Spleen (tissue), 11 donors: ENCODE measurements at regions not wholly inside any gene's neighbourhood (a gene's known extent, or its start where the extent isn't known, plus 50 kb on each side); places are given as distances from the start of the nearest gene placed in this dataset.
"Not testable (repeated sequence)": the region's sequence is repeated elsewhere in the genome, so short reads cannot be mapped to it uniquely, and the experiment has no call there.

Experiments
- DNase-seq: peaks from one replicate; pipeline ENCODE4 v3.0.0-alpha.2; 2020
- H3K27ac ChIP-seq, 8 donors: fragments of 200-600 bp; sonication (generic) in 7 of 8; 1 replicate in 4 of 8; 2 replicates in 4 of 8; pipeline versions ENCODE4 v1.5.0 to v1.8.0; 2016 to 2021; ENCODE audit warnings: inconsistent platforms in 4 of 8, mild to moderate bottlenecking in 4 of 8, moderate library complexity in 1 of 8
- H3K27me3 ChIP-seq, 7 donors: fragments of 200-600 bp; sonication (generic) in 6 of 7; replicated peaks in 1 of 7; 1 replicate in 4 of 7; 2 replicates in 3 of 7; pipeline versions ENCODE4 v1.5.0 to v1.8.0; 2016 to 2021; ENCODE audit warnings: inconsistent platforms in 3 of 7, mild to moderate bottlenecking in 1 of 7
- H3K36me3 ChIP-seq, 6 donors: fragments of 200-600 bp; sonication (generic) in 5 of 6; 1 replicate in 4 of 6; 2 replicates in 2 of 6; pipeline versions ENCODE4 v1.5.0 to v1.8.0; 2016 to 2021; ENCODE audit warnings: inconsistent platforms in 2 of 6
- H3K4me1 ChIP-seq, 6 donors: fragments of 200-600 bp; sonication (generic) in 5 of 6; 1 replicate in 3 of 6; 2 replicates in 3 of 6; pipeline versions ENCODE4 v1.5.0 to v1.8.0; 2016 to 2021; ENCODE audit warnings: inconsistent platforms in 3 of 6
- H3K4me3 ChIP-seq, 8 donors: fragments of 200-600 bp; sonication (generic) in 7 of 8; 1 replicate in 4 of 8; 2 replicates in 4 of 8; pipeline versions ENCODE4 v1.5.0 to v1.8.0; 2016 to 2021; ENCODE audit warnings: inconsistent platforms in 4 of 8, mild to moderate bottlenecking in 4 of 8, moderate library complexity in 2 of 8
- H3K9me3 ChIP-seq, 8 donors: fragments of 200-600 bp; sonication (generic) in 7 of 8; 1 replicate in 4 of 8; 2 replicates in 4 of 8; pipeline versions ENCODE4 v1.5.0 to v1.8.0; 2016 to 2021; ENCODE audit warnings: inconsistent platforms in 4 of 8
- CTCF ChIP-seq, 11 experiments: fragments of 200-600 bp in 7 of 11; fragments of 450-650 bp in 4 of 11; sonication (generic) in 4 of 11; IDR thresholded peaks in 8 of 11; conservative IDR thresholded peaks in 3 of 11; 1 replicate in 7 of 11; 2 replicates in 4 of 11; pipeline versions ENCODE4 v1.4.0 to v1.8.0; 2016 to 2021; ENCODE audit warnings: antibody characterized with exemption in 11 of 11, inconsistent platforms in 4 of 11, mild to moderate bottlenecking in 1 of 11
- POLR2A ChIP-seq, 3 donors: fragments of 450-650 bp; IDR thresholded peaks; one replicate each; pipeline ENCODE4 v1.5.1; 2017; ENCODE audit warnings: antibody characterized with exemption in 3 of 3, mild to moderate bottlenecking in 1 of 3
- POLR2AphosphoS5 ChIP-seq, 3 donors: sonication (generic); formaldehyde crosslinking; IDR thresholded peaks; one replicate each; pipeline ENCODE4 v1.5.1; 2017; ENCODE audit warnings: antibody characterized with exemption in 3 of 3
- WGBS, 5 donors: extraction: QIAGEN DNeasy Blood & Tissue Kit in 3 of 5; methylation state at CpG; one replicate each; pipeline versions ENCODE4 v1.1.5 to v1.1.7; 2013 to 2018; 5-methylcytosine and 5-hydroxymethylcytosine counted together
- intact Hi-C: fragments of 100-400 bp; cut with DNase I; formaldehyde crosslinking; loops from one replicate; pipeline ENCODE4 v1.15.0; 2023; ENCODE audit warnings: low total_unique reads
- donor health status: healthy with polysubstance abuse.
- donor health status: DM: no; HTN: no; CAD: no; lungs with moderate emphysema.
- donor health status: DM: no; HTN: no; CAD: no.
- donor health status: Bipolar disorder and iron deficiency.
- donor health status: healthy.
- donor health status: DM: no; HTN: no; CAD: no.
- donor health status: DM: yes; HTN: yes; CAD: no.

GRCh38 chr4:94152466-94152865 is 55.2 kb upstream of the SMARCAD1 start:
- H3K4me1 ChIP-seq: no peaks in the 10 kb centered on the region
- H3K27ac ChIP-seq: no peak overlapping the region
- TF ChIP-seq CTCF (IDR thresholded peaks at IDR 0.05 in 8 of 11, conservative IDR thresholded peaks at IDR 0.05 in 3 of 11) (no peak), POLR2AphosphoS5 (IDR thresholded peaks at IDR 0.05) (no peak), POLR2A (IDR thresholded peaks at IDR 0.05) (no peak)
- no peak overlapping the region for H3K4me3 ChIP-seq
- peaks cover 0 to 10% (median 0%) of the 10 kb centered on the region in 8 donors for H3K9me3 ChIP-seq
- intact Hi-C loops: no loop called here
- no peaks in the 10 kb centered on the region for H3K36me3 ChIP-seq
- H3K27me3 ChIP-seq: peaks cover 0 to 5% (median 0%) of the 10 kb centered on the region in 7 donors
- DNase-seq: no peak

- H3K4me3 ChIP-seq, H3K4me1 ChIP-seq, H3K27ac ChIP-seq, H3K9me3 ChIP-seq, intact Hi-C loops, H3K27me3 ChIP-seq, DNase-seq, H3K36me3 ChIP-seq: not testable (repeated sequence)
- 83 to 100% (median 92%) methylated on average over 2 of the region's 2 CpGs for WGBS, 5 donors
Observed at GRCh38 chr4:94155404-94155803, 52.3 kb upstream of the SMARCAD1 start.

GRCh38 chr4:94156826-94157225 is 50.8 kb upstream of the SMARCAD1 start:
- no peak for TF ChIP-seq CTCF (IDR thresholded peaks at IDR 0.05 in 8 of 11, conservative IDR thresholded peaks at IDR 0.05 in 3 of 11)
- no peak for TF ChIP-seq POLR2A (IDR thresholded peaks at IDR 0.05)
- no peaks in the 10 kb centered on the region for H3K4me1 ChIP-seq
- H3K27ac ChIP-seq: no peak overlapping the region
- H3K36me3 ChIP-seq: no peaks in the 10 kb centered on the region
- H3K9me3 ChIP-seq: peaks cover 0 to 10% (median 0%) of the 10 kb centered on the region in 8 donors
- DNase-seq: no peak
- 77 to 89% (median 85%) methylated on average over 5 of the region's 5 CpGs for WGBS, 5 donors
- H3K27me3 ChIP-seq: no peaks in the 10 kb centered on the region
- intact Hi-C loops: no loop called here
- no peak overlapping the region for H3K4me3 ChIP-seq
